ENCODE measurements at regions not wholly inside any gene's neighbourhood (a gene's known extent, or its start where the extent isn't known, plus 50 kb on each side); places are given as distances from the start of the nearest gene placed in this dataset.
"Not testable (repeated sequence)": the region's sequence is repeated elsewhere in the genome, so short reads cannot be mapped to it uniquely, and the experiment has no call there.

- not testable (repeated sequence) for ATAC-seq (ENCODE audit: low FRiP score in 2 of 2); H3K27me3 ChIP-seq; H3K9me3 ChIP-seq; H3K4me3 ChIP-seq; DNase-seq; H3K4me1 ChIP-seq; H3K27ac ChIP-seq
- 94 to 100% methylated on average over 2 of the region's 2 CpGs for WGBS, 2 donors
- H3K36me3 ChIP-seq, result peaks cover 0 to 13% (median 7%) of the 10 kb centered on the region in 4 donors
Observed at GRCh38 chr20:30397111-30397510, 860.4 kb upstream of the DEFB115 start.

GRCh38 chr20:30405061-30405460, 852.4 kb upstream of the DEFB115 start:
- peaks cover 0 to 37% (median 13%) of the 10 kb centered on the region in 4 donors for H3K9me3 ChIP-seq
- H3K27me3 ChIP-seq; H3K27ac ChIP-seq; H3K4me3 ChIP-seq; ATAC-seq (ENCODE audit: low FRiP score in 2 of 2); H3K4me1 ChIP-seq: not testable (repeated sequence)
- WGBS, 2 donors, result 94% methylated on average over 6 of the region's 18 CpGs; no CpG with 5 or more reads in 1 of the 2 donors
- peak in 1 of 2 donors; percentile 51 for DNase-seq
- peaks cover 0 to 24% (median 10%) of the 10 kb centered on the region in 4 donors for H3K36me3 ChIP-seq

- ATAC-seq (ENCODE audit: low FRiP score in 2 of 2); H3K27me3 ChIP-seq; H3K4me1 ChIP-seq; H3K4me3 ChIP-seq; H3K27ac ChIP-seq: not testable (repeated sequence)
- 100% methylated on average over 3 of the region's 27 CpGs; no CpG with 5 or more reads in 1 of the 2 donors for WGBS, 2 donors
- peak in 1 of 2 donors; percentile 49 for DNase-seq
- Histone ChIP-seq H3K36me3 (peaks cover 0 to 18% (median 7%) of the 10 kb centered on the region in 4 donors), H3K9me3 (peaks cover 0 to 41% (median 14%) of the 10 kb centered on the region in 4 donors)
Observed at GRCh38 chr20:30405585-30405984, 851.9 kb upstream of the DEFB115 start.

- not testable (repeated sequence) for H3K4me3 ChIP-seq; H3K27me3 ChIP-seq; DNase-seq; H3K27ac ChIP-seq; H3K4me1 ChIP-seq; ATAC-seq (ENCODE audit: low FRiP score in 2 of 2)
- peaks cover 0 to 15% (median 7%) of the 10 kb centered on the region in 4 donors for H3K36me3 ChIP-seq
- WGBS, 2 donors, result 0% methylated on average over 1 of the region's 1 CpG
- H3K9me3 ChIP-seq, result peaks cover 0 to 47% (median 19%) of the 10 kb centered on the region in 4 donors
Observed at GRCh38 chr20:30406370-30406769, 851.1 kb upstream of the DEFB115 start.

- ATAC-seq (ENCODE audit: low FRiP score in 2 of 2), result no peak
- H3K4me3 ChIP-seq, result no peak overlapping the region
- H3K27me3 ChIP-seq, result no peaks in the 10 kb centered on the region
- TF ChIP-seq POLR2AphosphoS5 (IDR thresholded peaks at IDR 0.05) (no peak), CTCF (IDR thresholded peaks at IDR 0.05) (no peak), EP300 (IDR thresholded peaks at IDR 0.05) (no peak), POLR2A (IDR thresholded peaks at IDR 0.05) (no peak)
- 66 to 88% methylated on average over 1 to 2 of the region's 2 CpGs for WGBS, 2 donors
- no peak for DNase-seq
- peaks cover 0 to 26% (median 12%) of the 10 kb centered on the region in 4 donors for H3K9me3 ChIP-seq
- no peak overlapping the region for H3K27ac ChIP-seq
- no peaks in the 10 kb centered on the region for H3K4me1 ChIP-seq
- peaks cover 0 to 3% (median 0%) of the 10 kb centered on the region in 4 donors for H3K36me3 ChIP-seq
Observed at GRCh38 chr20:30412972-30413371, 844.5 kb upstream of the DEFB115 start.

GRCh38 chr20:30417387-30417786, 840.1 kb upstream of the DEFB115 start:
- H3K4me3 ChIP-seq; H3K36me3 ChIP-seq; DNase-seq; H3K4me1 ChIP-seq; ATAC-seq (ENCODE audit: low FRiP score in 2 of 2); H3K9me3 ChIP-seq; H3K27me3 ChIP-seq; H3K27ac ChIP-seq: not testable (repeated sequence)
- WGBS, 2 donors, result 63 to 71% methylated on average over 4 of the region's 4 CpGs

- not testable (repeated sequence) for H3K9me3 ChIP-seq; H3K27ac ChIP-seq; H3K27me3 ChIP-seq; H3K4me3 ChIP-seq; ATAC-seq (ENCODE audit: low FRiP score in 2 of 2); H3K36me3 ChIP-seq; DNase-seq; H3K4me1 ChIP-seq
- WGBS, 2 donors, result 44 to 64% methylated on average over 4 of the region's 4 CpGs
Observed at GRCh38 chr20:30418378-30418777, 839.1 kb upstream of the DEFB115 start.

- 66 to 87% methylated on average over 2 of the region's 2 CpGs for whole genome bisulfite sequencing, 2 donors
- Histone ChIP-seq H3K4me1 (no peaks in the 10 kb centered on the region), H3K9me3 (no peaks in the 10 kb centered on the region), H3K36me3 (peaks cover 0 to 3% (median 0%) of the 10 kb centered on the region in 4 donors), H3K4me3 (no peak overlapping the region), H3K27ac (no peak overlapping the region), H3K27me3 (no peaks in the 10 kb centered on the region)
- no peak for ATAC-seq (ENCODE audit: low FRiP score in 2 of 2)
- no peak for TF ChIP-seq POLR2AphosphoS5 (IDR thresholded peaks at IDR 0.05)
- TF ChIP-seq POLR2A (IDR thresholded peaks at IDR 0.05), result no peak
- TF ChIP-seq EP300 (IDR thresholded peaks at IDR 0.05), result no peak
- TF ChIP-seq CTCF (IDR thresholded peaks at IDR 0.05), result no peak
- no peak for DNase-seq
Observed at GRCh38 chr20:30419466-30419865, 838.0 kb upstream of the DEFB115 start.

GRCh38 chr20:30419871-30420420, 837.5 kb upstream of the DEFB115 start:
- H3K27me3 ChIP-seq, H3K36me3 ChIP-seq, H3K27ac ChIP-seq, DNase-seq, H3K4me3 ChIP-seq, H3K4me1 ChIP-seq, H3K9me3 ChIP-seq: not testable (repeated sequence)
- WGBS, 2 donors, result 80% methylated on average over 7 of the region's 7 CpGs
- peak in 1 of 2 donors; percentile 26 for ATAC-seq (ENCODE audit: low FRiP score in 2 of 2)
